ENCODE measurements at regions not wholly inside any gene's neighbourhood (a gene's known extent, or its start where the extent isn't known, plus 50 kb on each side); places are given as distances from the start of the nearest gene placed in this dataset.
A peak's percentile ranks its signal among the peaks of the same experiment; 100 is the strongest.

DNA sequence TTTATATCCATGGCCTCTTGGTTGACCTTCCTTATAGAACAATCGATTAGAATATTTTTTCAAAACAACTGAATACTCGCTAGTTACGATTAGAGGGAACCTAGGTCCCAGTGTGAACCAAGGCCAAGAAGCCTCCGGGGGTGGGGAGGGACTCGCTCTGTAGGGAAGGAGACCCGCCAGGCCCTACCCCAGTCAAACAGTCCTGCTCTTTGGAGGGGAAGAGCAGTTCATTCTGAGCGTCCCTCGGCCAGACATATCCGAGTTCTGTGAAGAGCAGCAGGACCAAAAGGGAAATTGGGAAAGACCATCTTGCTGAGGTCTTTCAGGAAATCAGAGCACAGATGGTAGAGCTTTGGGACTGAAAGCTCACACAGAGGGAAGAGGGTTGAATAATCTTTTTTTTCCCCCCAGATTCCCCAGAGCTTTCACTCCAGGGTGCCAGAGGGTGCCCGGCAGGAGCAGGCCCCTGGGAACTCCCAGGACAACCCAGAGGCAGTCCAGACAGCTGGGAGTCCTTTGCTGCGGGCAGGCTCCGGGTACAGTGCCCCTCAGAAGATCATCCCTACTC, 137.2 kb upstream of the HES1 start:
- DNase-seq (ENCODE audit: low spot score in 2 of 2, unreplicated experiment in 2 of 2) = no peak
- no peaks in the 10 kb centered on the region for H3K36me3 Mint-ChIP-seq
- no peak overlapping the region for H3K27ac Mint-ChIP-seq
- H3K9me3 Mint-ChIP-seq = no peaks in the 10 kb centered on the region
- H3K4me1 Mint-ChIP-seq = peaks cover 50% of the 10 kb centered on the region
- no peak overlapping the region for H3K4me3 Mint-ChIP-seq
- TF ChIP-seq, protein P1, sequence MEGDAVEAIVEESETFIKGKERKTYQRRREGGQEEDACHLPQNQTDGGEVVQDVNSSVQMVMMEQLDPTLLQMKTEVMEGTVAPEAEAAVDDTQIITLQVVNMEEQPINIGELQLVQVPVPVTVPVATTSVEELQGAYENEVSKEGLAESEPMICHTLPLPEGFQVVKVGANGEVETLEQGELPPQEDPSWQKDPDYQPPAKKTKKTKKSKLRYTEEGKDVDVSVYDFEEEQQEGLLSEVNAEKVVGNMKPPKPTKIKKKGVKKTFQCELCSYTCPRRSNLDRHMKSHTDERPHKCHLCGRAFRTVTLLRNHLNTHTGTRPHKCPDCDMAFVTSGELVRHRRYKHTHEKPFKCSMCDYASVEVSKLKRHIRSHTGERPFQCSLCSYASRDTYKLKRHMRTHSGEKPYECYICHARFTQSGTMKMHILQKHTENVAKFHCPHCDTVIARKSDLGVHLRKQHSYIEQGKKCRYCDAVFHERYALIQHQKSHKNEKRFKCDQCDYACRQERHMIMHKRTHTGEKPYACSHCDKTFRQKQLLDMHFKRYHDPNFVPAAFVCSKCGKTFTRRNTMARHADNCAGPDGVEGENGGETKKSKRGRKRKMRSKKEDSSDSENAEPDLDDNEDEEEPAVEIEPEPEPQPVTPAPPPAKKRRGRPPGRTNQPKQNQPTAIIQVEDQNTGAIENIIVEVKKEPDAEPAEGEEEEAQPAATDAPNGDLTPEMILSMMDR (IDR thresholded peaks at IDR 0.05; ENCODE audit: unreplicated experiment) = no peak
- peaks cover 4% of the 10 kb centered on the region for H3K27me3 Mint-ChIP-seq (ENCODE audit: low read depth)

DNA sequence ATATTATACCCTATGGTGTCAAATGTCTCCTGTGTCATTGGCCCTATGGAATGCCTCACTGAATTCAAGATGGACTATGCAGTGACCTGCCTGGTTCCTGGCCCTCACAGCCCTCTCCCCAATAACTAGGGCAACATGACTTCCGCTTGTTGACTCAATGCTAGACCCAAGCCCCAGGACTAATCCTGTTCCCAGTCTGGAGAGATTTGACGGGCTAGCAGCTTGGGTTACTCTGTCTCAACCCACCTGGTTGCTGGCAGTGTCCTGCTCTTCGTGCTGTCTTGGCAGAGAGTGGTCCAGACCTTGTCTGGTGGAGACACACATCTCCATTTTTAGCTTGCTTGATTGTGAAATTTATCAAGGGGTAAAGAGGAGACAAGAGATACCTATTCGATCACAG, 135.8 kb upstream of the HES1 start:
- H3K4me1 Mint-ChIP-seq = peaks cover 60% of the 10 kb centered on the region

DNA sequence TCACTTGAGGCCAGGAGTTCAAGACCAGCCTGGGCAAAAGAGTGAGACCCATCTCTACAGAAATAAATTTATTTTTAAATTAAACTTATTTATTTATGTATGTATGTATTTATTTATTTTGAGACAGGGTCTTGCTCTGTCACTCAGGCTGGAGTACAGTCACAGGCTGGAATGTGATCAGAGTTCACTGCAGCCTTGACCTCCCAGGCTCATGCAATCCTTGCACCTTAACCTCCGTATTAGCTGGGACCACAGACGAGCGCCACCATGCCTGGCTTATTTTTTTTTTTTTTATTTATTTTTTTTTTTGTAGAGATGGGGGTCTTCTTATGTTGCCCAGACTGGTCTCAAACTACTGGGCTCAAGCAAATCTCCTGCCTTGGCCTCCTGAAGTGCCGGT, 135.2 kb upstream of the HES1 start:
- Mint-ChIP-seq H3K27me3 (ENCODE audit: low read depth) (no peaks in the 10 kb centered on the region), H3K36me3 (no peaks in the 10 kb centered on the region), H3K9me3 (no peaks in the 10 kb centered on the region), H3K4me1 (peaks cover 61% of the 10 kb centered on the region), H3K4me3 (no peak overlapping the region), H3K27ac (no peak overlapping the region)
- no peak for DNase-seq (ENCODE audit: low spot score in 2 of 2, unreplicated experiment in 2 of 2)
- TF ChIP-seq, protein P1 (IDR thresholded peaks at IDR 0.05; ENCODE audit: unreplicated experiment) = no peak

More for the DNA sequence above, 135.8 kb upstream of the HES1 start:
- Mint-ChIP-seq H3K27me3 (ENCODE audit: low read depth) (no peaks in the 10 kb centered on the region), H3K36me3 (no peaks in the 10 kb centered on the region), H3K27ac (no peak overlapping the region), H3K9me3 (no peaks in the 10 kb centered on the region), H3K4me3 (no peak overlapping the region)
- TF ChIP-seq, protein P1 (IDR thresholded peaks at IDR 0.05; ENCODE audit: unreplicated experiment) = no peak
- DNase-seq (ENCODE audit: low spot score in 2 of 2, unreplicated experiment in 2 of 2) = no peak

DNA sequence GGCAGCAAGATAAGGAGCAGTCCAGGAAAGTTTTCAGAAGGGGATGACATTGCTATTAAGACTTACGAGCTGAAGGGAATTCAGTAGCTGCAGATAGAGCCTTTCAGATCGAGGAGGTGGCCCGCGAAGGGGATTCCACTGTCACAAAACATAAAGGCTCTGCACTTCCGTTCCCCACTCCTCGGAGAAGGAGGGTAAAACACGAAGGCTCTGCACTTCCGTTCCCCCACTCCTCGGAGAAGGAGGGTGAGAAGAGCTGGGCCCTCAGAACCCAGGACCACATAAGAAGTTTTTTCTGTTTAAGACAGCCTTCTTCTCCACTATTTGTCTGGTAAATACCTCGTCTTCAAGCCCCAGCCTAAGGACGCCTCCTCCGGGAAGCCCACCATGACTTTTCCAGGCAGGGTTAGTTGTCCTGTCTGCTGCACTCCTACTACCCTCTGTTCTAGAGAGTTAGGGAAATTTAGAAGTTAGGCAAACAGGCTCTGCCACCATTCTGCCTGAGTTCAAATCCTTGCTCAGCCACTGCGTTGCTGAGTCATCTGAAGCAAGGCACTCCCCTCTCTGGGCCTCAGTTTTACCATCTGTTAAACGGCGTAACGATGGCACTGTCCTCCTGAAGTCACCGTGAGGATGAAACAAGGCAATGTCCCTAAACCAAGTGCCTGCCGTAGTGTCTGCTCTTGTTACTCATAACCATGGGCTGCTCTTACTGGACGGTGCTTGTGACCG, 134.1 kb upstream of the HES1 start:
- no peak for DNase-seq (ENCODE audit: low spot score in 2 of 2, unreplicated experiment in 2 of 2)
- Mint-ChIP-seq H3K36me3 (no peaks in the 10 kb centered on the region), H3K4me1 (peaks cover 58% of the 10 kb centered on the region), H3K9me3 (no peaks in the 10 kb centered on the region), H3K27me3 (ENCODE audit: low read depth) (no peaks in the 10 kb centered on the region), H3K27ac (peak overlapping the region; percentile 83), H3K4me3 (peak overlapping the region; percentile 14)
- TF ChIP-seq, protein P1 (IDR thresholded peaks at IDR 0.05; ENCODE audit: unreplicated experiment) = no peak

DNA sequence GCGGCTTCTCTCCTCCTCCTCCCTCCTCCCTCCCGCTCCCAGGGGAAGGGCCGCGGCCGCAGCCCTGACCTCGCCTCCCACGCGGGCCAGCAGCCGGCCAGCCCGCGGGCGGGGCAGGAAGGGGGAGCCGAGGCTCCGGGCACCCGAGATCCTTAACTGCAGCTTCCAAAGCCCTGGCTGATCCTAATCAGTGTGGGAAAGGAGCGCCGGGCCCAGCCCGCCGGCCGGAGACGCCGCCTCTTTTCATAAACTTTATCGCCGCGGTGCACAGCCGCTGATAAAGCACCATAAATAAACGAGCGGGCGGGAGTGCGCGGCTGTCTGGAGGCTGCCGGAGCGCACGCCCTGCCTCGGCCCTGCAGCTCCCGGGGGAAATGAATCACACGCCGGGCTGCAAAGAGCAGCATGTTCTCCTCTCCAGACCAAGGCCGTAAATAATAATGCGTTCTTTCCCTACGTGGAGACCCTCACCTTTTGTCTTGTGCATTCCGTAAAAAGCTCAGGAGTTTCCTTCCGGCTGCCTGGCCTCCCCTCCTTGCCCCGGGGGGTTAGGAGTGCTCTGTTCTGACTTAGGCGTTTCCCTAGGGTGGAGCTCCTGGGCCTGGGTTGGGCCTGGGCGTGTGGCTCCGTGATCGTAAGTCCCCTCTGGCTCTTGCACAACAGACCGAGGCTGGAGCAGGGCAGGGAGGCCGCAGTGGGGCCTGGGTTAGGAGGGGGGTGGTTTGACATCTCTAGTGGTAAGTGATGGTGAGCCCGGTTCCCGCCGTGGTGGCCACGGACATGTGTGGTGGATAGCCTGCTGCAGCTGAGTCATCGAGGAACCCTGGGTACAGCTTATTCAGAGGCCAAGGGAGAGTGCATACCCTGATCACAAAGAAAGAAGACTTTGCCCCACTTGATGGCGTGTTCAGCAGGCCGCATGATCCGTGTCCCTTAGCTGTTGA, 132.6 kb upstream of the HES1 start:
- H3K4me3 Mint-ChIP-seq = peak overlapping the region; percentile 56
- no peaks in the 10 kb centered on the region for H3K36me3 Mint-ChIP-seq
- peaks cover 50% of the 10 kb centered on the region for H3K4me1 Mint-ChIP-seq
- peak overlapping the region; percentile 93 for H3K27ac Mint-ChIP-seq
- DNase-seq (ENCODE audit: low spot score in 2 of 2, unreplicated experiment in 2 of 2) = peak; percentile 49 to 81
- no peaks in the 10 kb centered on the region for H3K27me3 Mint-ChIP-seq (ENCODE audit: low read depth)
- no peaks in the 10 kb centered on the region for H3K9me3 Mint-ChIP-seq
- TF ChIP-seq, protein P1 (IDR thresholded peaks at IDR 0.05; ENCODE audit: unreplicated experiment) = no peak
